ENCODE measurements at regions not wholly inside any gene's neighbourhood (a gene's known extent, or its start where the extent isn't known, plus 50 kb on each side); places are given as distances from the start of the nearest gene placed in this dataset.

- no peak for TF ChIP-seq ARNTL (CRISPR knock-in tag; IDR thresholded peaks at IDR 0.05; ENCODE audit: borderline replicate concordance, low read depth)
- TF ChIP-seq ISL1 (CRISPR knock-in tag; IDR thresholded peaks at IDR 0.05), result no peak
- TF ChIP-seq RARB (CRISPR knock-in tag; IDR thresholded peaks at IDR 0.05), result no peak
- TF ChIP-seq PATZ1 (CRISPR knock-in tag; IDR thresholded peaks at IDR 0.05; ENCODE audit: borderline replicate concordance), result no peak
- TF ChIP-seq ZFP30 (CRISPR knock-in tag; IDR thresholded peaks at IDR 0.05), result no peak
- TF ChIP-seq SNAI2 (CRISPR knock-in tag; IDR thresholded peaks at IDR 0.05), result no peak
- TF ChIP-seq TCF4 (CRISPR knock-in tag; IDR thresholded peaks at IDR 0.05; ENCODE audit: borderline replicate concordance), result no peak
Observed at GRCh38 chr15:95302206-95302605, 1028.3 kb upstream of the NR2F2 start.

Data from SK-N-SH treated with all-trans-retinoic acid at 6 μM for 48 hours (cell line).